Liver (tissue), 8 donors: ENCODE measurements at regions not wholly inside any gene's neighbourhood (a gene's known extent, or its start where the extent isn't known, plus 50 kb on each side); places are given as distances from the start of the nearest gene placed in this dataset.

Source experiments
- DNase-seq: peaks from one replicate; pipeline ENCODE4 v3.0.0-alpha.2; 2017; ENCODE audit warnings: low spot score
- H3K27ac ChIP-seq, 2 donors: one replicate each; pipeline ENCODE4 v1.7.0; 2013; ENCODE audit warnings: inconsistent platforms in 2 of 2, low read length in 2 of 2, control low read depth in 1 of 2, low read depth in 1 of 2, mild to moderate bottlenecking in 1 of 2
- H3K27me3 ChIP-seq, 4 donors: one replicate each; pipeline versions ENCODE4 v1.6.1 to v1.7.0; 2013; ENCODE audit warnings: low read length in 3 of 4, inconsistent platforms in 1 of 4, mild to moderate bottlenecking in 1 of 4, moderate library complexity in 1 of 4; ENCODE audit not compliant: control insufficient read depth in 4 of 4, insufficient read depth in 4 of 4
- H3K36me3 ChIP-seq, 4 donors: one replicate each; pipeline versions ENCODE4 v1.6.1 to v1.7.0; 2013; ENCODE audit warnings: low read length in 3 of 4, mild to moderate bottlenecking in 3 of 4, low read depth in 1 of 4, moderate library complexity in 1 of 4; ENCODE audit not compliant: control insufficient read depth in 4 of 4, insufficient read depth in 3 of 4
- H3K4me1 ChIP-seq, 4 donors: one replicate each; pipeline versions ENCODE4 v1.6.1 to v1.7.0; 2013; ENCODE audit warnings: low read length in 3 of 4, mild to moderate bottlenecking in 3 of 4, moderate library complexity in 1 of 4; ENCODE audit not compliant: control insufficient read depth in 4 of 4, insufficient read depth in 4 of 4
- H3K4me3 ChIP-seq, 3 donors: one replicate each; pipeline versions ENCODE4 v1.6.1 to v1.7.0; 2013; ENCODE audit warnings: low read length in 3 of 3, control low read depth in 1 of 3, low read depth in 1 of 3, mild to moderate bottlenecking in 1 of 3
- H3K9ac ChIP-seq, 2 donors: one replicate each; pipeline ENCODE4 v1.7.0; 2013; ENCODE audit warnings: low read length in 2 of 2, mild to moderate bottlenecking in 2 of 2, moderate library complexity in 2 of 2, control low read depth in 1 of 2, low read depth in 1 of 2
- H3K9me3 ChIP-seq, 4 donors: one replicate each; pipeline versions ENCODE4 v1.6.1 to v1.7.0; 2013; ENCODE audit warnings: low read length in 3 of 4; ENCODE audit not compliant: control insufficient read depth in 4 of 4
- EGR1 ChIP-seq, 2 donors: IDR thresholded peaks; 2 replicates each; pipeline ENCODE4 v1.6.1; 2016 to 2018; ENCODE audit warnings: antibody characterized with exemption in 2 of 2, low read depth in 2 of 2
- FOXA1 ChIP-seq: IDR thresholded peaks from 2 replicates; pipeline ENCODE4 v1.6.1; 2016; ENCODE audit warnings: antibody characterized with exemption
- FOXA2 ChIP-seq: IDR thresholded peaks from 2 replicates; pipeline ENCODE4 v1.6.1; 2016; ENCODE audit warnings: antibody characterized with exemption
- GABPA ChIP-seq, 2 donors: IDR thresholded peaks in 1 of 2; conservative IDR thresholded peaks in 1 of 2; 2 replicates each; pipeline ENCODE4 v1.6.1; 2016; ENCODE audit warnings: antibody characterized with exemption in 2 of 2, mild to moderate bottlenecking in 1 of 2, moderate library complexity in 1 of 2
- HNF4A ChIP-seq, 2 donors: conservative IDR thresholded peaks; 2 replicates each; pipeline ENCODE4 v1.6.1; 2016; ENCODE audit warnings: antibody characterized with exemption in 2 of 2, mild to moderate bottlenecking in 2 of 2
- JUND ChIP-seq, 2 donors: IDR thresholded peaks; 2 replicates each; pipeline ENCODE4 v1.6.1; 2016; ENCODE audit warnings: antibody characterized with exemption in 2 of 2
- NR2F2 ChIP-seq: IDR thresholded peaks from 2 replicates; pipeline ENCODE4 v1.6.1; 2016; ENCODE audit warnings: antibody characterized with exemption
- RAD21 ChIP-seq, 2 donors: IDR thresholded peaks; 2 replicates each; pipeline ENCODE4 v1.6.1; 2016; ENCODE audit warnings: antibody characterized with exemption in 2 of 2, mild to moderate bottlenecking in 2 of 2
- RXRA ChIP-seq, 2 donors: IDR thresholded peaks; 2 replicates each; pipeline ENCODE4 v1.6.1; 2017 to 2018; ENCODE audit warnings: antibody characterized with exemption in 2 of 2, mild to moderate bottlenecking in 1 of 2
- SP1 ChIP-seq: IDR thresholded peaks from 2 replicates; pipeline ENCODE4 v1.6.1; 2018; ENCODE audit warnings: antibody characterized with exemption, mild to moderate bottlenecking
- TAF1 ChIP-seq: conservative IDR thresholded peaks from 2 replicates; pipeline ENCODE4 v1.6.1; 2016; ENCODE audit warnings: antibody characterized with exemption, mild to moderate bottlenecking
- YY1 ChIP-seq: IDR thresholded peaks from 2 replicates; pipeline ENCODE4 v1.6.1; 2016; ENCODE audit warnings: antibody characterized with exemption, mild to moderate bottlenecking
- WGBS: extraction: QIAGEN DNeasy Blood & Tissue Kit; methylation state at CpG from one replicate; pipeline ENCODE4 v1.1.7; 2013; 5-methylcytosine and 5-hydroxymethylcytosine counted together
- TF ChIP-seq, protein P1 (sequence below): IDR thresholded peaks from 2 replicates; pipeline ENCODE4 v1.6.1; 2016; ENCODE audit warnings: antibody characterized with exemption
- TF ChIP-seq, protein P2 (sequence below): fragments of 150-350 bp; IDR thresholded peaks from 2 replicates; pipeline ENCODE4 v1.5.1; 2017; ENCODE audit warnings: improper control_type of control experiment, low read depth, low read length; ENCODE audit not compliant: missing input control
- TF ChIP-seq, protein P3 (sequence below): IDR thresholded peaks from 2 replicates; pipeline ENCODE4 v1.6.1; 2016; ENCODE audit warnings: antibody characterized with exemption
- TF ChIP-seq, protein P4 (sequence below): IDR thresholded peaks from 2 replicates; pipeline ENCODE4 v1.6.1; 2016; ENCODE audit warnings: antibody characterized with exemption, mild to moderate bottlenecking
- donor health status: healthy.
- donor health status: healthy.
- donor health status: healthy.
- donor health status: healthy.
- donor health status: healthy.

DNA sequence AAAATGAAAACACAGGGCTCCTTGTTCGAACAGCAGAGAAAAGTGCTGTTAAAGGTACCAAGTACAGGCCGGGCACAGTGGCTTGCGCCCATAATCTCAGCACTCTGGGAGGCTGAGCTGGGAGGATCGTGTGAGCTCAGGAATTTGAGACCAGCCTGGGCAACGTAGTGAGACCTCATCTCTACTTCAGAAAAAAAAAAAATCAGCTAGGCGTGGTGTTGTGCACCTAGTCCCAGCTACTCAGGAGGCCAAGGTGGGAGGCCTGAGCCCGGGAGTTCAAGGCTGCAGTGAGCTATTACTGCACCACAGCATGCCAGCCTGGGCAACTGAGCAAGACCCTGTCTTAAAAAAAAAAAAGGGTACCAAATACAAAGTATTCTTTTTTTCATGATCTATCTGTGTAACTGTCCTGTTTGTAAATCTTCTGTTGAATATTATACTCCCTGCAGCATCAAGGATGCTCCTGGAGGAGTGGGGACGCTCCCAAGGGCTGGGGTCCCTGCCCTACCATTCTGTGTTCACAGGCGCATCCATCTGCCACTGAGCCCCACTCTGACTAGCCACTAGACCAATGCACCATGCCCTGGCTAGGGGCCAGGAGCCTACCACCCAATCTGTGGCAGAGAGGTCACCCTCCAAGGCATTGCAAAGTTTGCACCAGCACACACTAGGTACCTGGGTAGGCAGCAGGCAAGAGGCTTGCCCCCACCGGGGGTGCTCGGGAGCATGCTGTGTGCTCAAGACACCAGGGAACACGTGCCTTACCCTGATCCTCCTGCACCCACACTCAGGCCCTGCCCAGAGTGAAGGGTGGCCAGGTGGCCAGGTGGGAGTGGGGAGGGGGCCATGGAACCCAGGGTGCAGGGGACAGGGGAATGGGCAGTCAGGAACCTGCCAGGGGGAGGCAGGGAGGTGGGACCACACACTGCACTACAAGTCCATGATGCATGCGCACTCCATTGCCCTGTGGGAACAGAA lies 67.3 kb upstream of the KMT2C start:
- Histone ChIP-seq H3K9ac (no peak overlapping the region), H3K9me3 (no peaks in the 10 kb centered on the region), H3K36me3 (no peaks in the 10 kb centered on the region), H3K4me1 (peaks cover 0 to 6% (median 5%) of the 10 kb centered on the region in 4 donors), H3K27ac (no peak overlapping the region), H3K27me3 (no peaks in the 10 kb centered on the region), H3K4me3 (no peak overlapping the region)
- no peak for TF ChIP-seq JUND (IDR thresholded peaks at IDR 0.05)
- TF ChIP-seq, protein P1, sequence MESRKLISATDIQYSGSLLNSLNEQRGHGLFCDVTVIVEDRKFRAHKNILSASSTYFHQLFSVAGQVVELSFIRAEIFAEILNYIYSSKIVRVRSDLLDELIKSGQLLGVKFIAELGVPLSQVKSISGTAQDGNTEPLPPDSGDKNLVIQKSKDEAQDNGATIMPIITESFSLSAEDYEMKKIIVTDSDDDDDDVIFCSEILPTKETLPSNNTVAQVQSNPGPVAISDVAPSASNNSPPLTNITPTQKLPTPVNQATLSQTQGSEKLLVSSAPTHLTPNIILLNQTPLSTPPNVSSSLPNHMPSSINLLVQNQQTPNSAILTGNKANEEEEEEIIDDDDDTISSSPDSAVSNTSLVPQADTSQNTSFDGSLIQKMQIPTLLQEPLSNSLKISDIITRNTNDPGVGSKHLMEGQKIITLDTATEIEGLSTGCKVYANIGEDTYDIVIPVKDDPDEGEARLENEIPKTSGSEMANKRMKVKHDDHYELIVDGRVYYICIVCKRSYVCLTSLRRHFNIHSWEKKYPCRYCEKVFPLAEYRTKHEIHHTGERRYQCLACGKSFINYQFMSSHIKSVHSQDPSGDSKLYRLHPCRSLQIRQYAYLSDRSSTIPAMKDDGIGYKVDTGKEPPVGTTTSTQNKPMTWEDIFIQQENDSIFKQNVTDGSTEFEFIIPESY = no peak
- no peak for TF ChIP-seq FOXA2
- TF ChIP-seq YY1 = no peak
- TF ChIP-seq, protein P2, sequence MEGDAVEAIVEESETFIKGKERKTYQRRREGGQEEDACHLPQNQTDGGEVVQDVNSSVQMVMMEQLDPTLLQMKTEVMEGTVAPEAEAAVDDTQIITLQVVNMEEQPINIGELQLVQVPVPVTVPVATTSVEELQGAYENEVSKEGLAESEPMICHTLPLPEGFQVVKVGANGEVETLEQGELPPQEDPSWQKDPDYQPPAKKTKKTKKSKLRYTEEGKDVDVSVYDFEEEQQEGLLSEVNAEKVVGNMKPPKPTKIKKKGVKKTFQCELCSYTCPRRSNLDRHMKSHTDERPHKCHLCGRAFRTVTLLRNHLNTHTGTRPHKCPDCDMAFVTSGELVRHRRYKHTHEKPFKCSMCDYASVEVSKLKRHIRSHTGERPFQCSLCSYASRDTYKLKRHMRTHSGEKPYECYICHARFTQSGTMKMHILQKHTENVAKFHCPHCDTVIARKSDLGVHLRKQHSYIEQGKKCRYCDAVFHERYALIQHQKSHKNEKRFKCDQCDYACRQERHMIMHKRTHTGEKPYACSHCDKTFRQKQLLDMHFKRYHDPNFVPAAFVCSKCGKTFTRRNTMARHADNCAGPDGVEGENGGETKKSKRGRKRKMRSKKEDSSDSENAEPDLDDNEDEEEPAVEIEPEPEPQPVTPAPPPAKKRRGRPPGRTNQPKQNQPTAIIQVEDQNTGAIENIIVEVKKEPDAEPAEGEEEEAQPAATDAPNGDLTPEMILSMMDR = no peak
- TF ChIP-seq, protein P3, sequence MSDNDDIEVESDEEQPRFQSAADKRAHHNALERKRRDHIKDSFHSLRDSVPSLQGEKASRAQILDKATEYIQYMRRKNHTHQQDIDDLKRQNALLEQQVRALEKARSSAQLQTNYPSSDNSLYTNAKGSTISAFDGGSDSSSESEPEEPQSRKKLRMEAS = no peak
- no peak for TF ChIP-seq NR2F2
- TF ChIP-seq HNF4A (conservative IDR thresholded peaks at IDR 0.05) = no peak
- TF ChIP-seq, protein P4, sequence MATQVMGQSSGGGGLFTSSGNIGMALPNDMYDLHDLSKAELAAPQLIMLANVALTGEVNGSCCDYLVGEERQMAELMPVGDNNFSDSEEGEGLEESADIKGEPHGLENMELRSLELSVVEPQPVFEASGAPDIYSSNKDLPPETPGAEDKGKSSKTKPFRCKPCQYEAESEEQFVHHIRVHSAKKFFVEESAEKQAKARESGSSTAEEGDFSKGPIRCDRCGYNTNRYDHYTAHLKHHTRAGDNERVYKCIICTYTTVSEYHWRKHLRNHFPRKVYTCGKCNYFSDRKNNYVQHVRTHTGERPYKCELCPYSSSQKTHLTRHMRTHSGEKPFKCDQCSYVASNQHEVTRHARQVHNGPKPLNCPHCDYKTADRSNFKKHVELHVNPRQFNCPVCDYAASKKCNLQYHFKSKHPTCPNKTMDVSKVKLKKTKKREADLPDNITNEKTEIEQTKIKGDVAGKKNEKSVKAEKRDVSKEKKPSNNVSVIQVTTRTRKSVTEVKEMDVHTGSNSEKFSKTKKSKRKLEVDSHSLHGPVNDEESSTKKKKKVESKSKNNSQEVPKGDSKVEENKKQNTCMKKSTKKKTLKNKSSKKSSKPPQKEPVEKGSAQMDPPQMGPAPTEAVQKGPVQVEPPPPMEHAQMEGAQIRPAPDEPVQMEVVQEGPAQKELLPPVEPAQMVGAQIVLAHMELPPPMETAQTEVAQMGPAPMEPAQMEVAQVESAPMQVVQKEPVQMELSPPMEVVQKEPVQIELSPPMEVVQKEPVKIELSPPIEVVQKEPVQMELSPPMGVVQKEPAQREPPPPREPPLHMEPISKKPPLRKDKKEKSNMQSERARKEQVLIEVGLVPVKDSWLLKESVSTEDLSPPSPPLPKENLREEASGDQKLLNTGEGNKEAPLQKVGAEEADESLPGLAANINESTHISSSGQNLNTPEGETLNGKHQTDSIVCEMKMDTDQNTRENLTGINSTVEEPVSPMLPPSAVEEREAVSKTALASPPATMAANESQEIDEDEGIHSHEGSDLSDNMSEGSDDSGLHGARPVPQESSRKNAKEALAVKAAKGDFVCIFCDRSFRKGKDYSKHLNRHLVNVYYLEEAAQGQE = no peak
- TF ChIP-seq TAF1 = no peak
- TF ChIP-seq GABPA (IDR thresholded peaks at IDR 0.05 in 1 of 2, conservative IDR thresholded peaks at IDR 0.05 in 1 of 2) = no peak
- no peak for TF ChIP-seq RXRA (IDR thresholded peaks at IDR 0.05)
- no peak for TF ChIP-seq FOXA1
- TF ChIP-seq SP1 = no peak
- no peak for TF ChIP-seq RAD21 (IDR thresholded peaks at IDR 0.05)
- no peak for TF ChIP-seq EGR1 (IDR thresholded peaks at IDR 0.05; ENCODE audit: low read depth in 2 of 2)
- DNase-seq = no peak
- 91% methylated on average over 13 of the region's 13 CpGs for WGBS
